HUES6 (cell line): ENCODE measurements at regions not wholly inside any gene's neighbourhood (a gene's known extent, or its start where the extent isn't known, plus 50 kb on each side); places are given as distances from the start of the nearest gene placed in this dataset.

Experiments used
- H3K27ac ChIP-seq: 2 replicates; pipeline ENCODE4 v1.7.0; 2013; ENCODE audit warnings: low read depth, mild to moderate bottlenecking, low read length, inconsistent platforms
- H3K27me3 ChIP-seq: 2 replicates; pipeline ENCODE4 v1.6.1; 2013; ENCODE audit warnings: low read length; ENCODE audit not compliant: control insufficient read depth, insufficient read depth
- H3K36me3 ChIP-seq: 2 replicates; pipeline ENCODE4 v1.6.1; 2013; ENCODE audit warnings: low read length; ENCODE audit not compliant: control insufficient read depth, insufficient read depth
- H3K4me1 ChIP-seq: 2 replicates; pipeline ENCODE4 v1.6.1; 2013; ENCODE audit warnings: low read length; ENCODE audit not compliant: control insufficient read depth, insufficient read depth
- H3K4me3 ChIP-seq: 2 replicates; pipeline ENCODE4 v1.5.1; 2013; ENCODE audit warnings: low read depth, low read length
- H3K9ac ChIP-seq: one replicate; pipeline ENCODE4 v1.6.1; 2013; ENCODE audit warnings: mild to moderate bottlenecking, low read length
- H3K9me3 ChIP-seq: 2 replicates; pipeline ENCODE4 v1.6.1; 2013; ENCODE audit warnings: low read depth, low read length; ENCODE audit not compliant: control insufficient read depth, insufficient read depth

DNA sequence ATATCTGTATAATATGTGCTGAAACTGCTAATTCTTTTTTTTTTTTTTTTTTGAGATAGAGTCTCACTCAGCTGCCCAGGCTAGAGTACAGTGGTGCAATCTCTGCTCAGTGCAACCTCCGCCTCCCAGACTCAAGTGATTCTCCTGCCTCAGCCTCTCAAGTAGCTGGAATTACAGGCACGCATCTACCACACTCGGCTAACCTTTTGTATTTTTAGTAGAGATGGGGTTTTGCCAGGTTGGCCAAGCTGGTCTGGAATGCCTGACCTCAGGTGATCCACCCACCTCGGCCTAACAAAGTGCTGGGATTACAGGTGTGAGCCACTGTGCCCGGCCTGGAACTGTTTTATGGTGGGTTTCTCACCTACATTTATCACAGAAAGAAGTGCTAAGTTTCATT is 307.8 kb upstream of the STT3B start:
- H3K9me3 ChIP-seq = no peaks in the 10 kb centered on the region
- H3K27me3 ChIP-seq = no peaks in the 10 kb centered on the region
- H3K9ac ChIP-seq = no peak overlapping the region
- no peak overlapping the region for H3K4me3 ChIP-seq
- H3K27ac ChIP-seq = no peak overlapping the region
- H3K36me3 ChIP-seq = no peaks in the 10 kb centered on the region
- 0 out of 2 replicates have a peak, but pooled peaks cover 4% of the 10 kb centered on the region for H3K4me1 ChIP-seq

DNA sequence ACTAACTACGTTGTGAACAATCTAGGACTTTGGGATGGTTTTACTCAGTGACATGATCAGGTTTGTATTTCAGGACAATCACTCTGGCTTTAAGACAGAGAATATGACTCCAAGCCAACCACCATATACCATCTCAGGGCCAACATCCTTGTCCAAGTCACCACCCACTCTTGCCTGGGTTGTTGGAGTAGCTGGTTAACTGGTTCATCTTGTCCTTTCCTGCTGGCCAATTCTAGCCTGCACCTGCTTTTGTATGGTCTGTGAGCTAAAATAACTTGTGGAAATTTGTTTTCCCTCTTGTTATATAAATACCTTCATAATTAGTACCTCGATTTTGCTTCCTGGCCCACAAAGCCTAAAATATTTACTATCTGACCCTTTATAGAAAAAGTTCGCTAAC is 306.8 kb upstream of the STT3B start:
- Histone ChIP-seq H3K9me3 (no peaks in the 10 kb centered on the region), H3K9ac (no peak overlapping the region), H3K4me3 (no peak overlapping the region)

DNA sequence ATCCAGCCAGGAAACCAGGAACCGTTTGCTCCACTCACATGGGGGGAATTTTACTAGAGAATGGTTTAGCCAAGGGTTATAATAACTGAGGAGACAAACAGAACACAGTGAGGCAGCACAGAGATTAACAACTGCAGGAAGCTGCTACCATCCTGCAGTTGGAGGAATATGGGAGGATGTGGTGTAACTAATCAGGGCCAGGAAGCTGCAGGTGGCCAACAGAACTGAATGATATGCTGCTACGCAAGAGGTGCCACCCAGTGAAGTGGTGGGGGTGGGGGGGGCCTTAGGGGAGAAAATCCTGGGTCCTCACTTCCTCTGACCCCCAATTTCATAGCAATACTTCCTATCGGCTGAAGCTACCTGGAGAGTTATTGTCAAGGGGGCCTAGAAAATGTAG is 306.4 kb upstream of the STT3B start:
- H3K4me3 ChIP-seq = no peak overlapping the region
- H3K36me3 ChIP-seq = no peaks in the 10 kb centered on the region
- 0 out of 2 replicates have a peak, but pooled peaks cover 4% of the 10 kb centered on the region for H3K4me1 ChIP-seq
- no peak overlapping the region for H3K27ac ChIP-seq
- no peaks in the 10 kb centered on the region for H3K9me3 ChIP-seq
- H3K9ac ChIP-seq = no peak overlapping the region
- no peaks in the 10 kb centered on the region for H3K27me3 ChIP-seq

More for the DNA sequence above, 306.8 kb upstream of the STT3B start:
- Histone ChIP-seq H3K27me3 (no peaks in the 10 kb centered on the region), H3K4me1 (0 out of 2 replicates have a peak, but pooled peaks cover 4% of the 10 kb centered on the region), H3K27ac (no peak overlapping the region), H3K36me3 (no peaks in the 10 kb centered on the region)

DNA sequence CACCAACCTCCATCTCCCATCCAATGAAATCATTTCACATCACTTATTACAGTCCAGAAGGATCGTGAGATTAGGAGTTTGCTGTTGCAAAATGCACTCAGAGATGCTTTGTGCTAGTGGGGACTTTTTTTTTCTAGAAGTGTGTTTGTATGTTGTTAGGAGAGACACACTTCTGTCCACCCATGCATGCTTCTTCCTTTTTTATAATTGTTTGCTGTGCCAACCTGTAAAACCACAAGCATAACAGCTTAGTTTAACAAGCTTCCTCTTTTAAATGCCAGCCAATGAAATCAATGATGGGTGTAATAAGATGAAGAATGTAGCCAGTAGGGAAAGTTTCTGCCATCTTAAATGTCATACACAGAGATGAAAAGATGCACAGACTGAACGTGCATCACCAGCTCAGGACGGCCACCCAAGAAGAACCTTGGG is 305.6 kb upstream of the STT3B start:
- H3K27ac ChIP-seq = no peak overlapping the region
- no peak overlapping the region for H3K9ac ChIP-seq
- 0 out of 2 replicates have a peak, but pooled peaks cover 4% of the 10 kb centered on the region for H3K4me1 ChIP-seq
- no peaks in the 10 kb centered on the region for H3K9me3 ChIP-seq
- no peak overlapping the region for H3K4me3 ChIP-seq
- H3K36me3 ChIP-seq = no peaks in the 10 kb centered on the region
- no peaks in the 10 kb centered on the region for H3K27me3 ChIP-seq

DNA sequence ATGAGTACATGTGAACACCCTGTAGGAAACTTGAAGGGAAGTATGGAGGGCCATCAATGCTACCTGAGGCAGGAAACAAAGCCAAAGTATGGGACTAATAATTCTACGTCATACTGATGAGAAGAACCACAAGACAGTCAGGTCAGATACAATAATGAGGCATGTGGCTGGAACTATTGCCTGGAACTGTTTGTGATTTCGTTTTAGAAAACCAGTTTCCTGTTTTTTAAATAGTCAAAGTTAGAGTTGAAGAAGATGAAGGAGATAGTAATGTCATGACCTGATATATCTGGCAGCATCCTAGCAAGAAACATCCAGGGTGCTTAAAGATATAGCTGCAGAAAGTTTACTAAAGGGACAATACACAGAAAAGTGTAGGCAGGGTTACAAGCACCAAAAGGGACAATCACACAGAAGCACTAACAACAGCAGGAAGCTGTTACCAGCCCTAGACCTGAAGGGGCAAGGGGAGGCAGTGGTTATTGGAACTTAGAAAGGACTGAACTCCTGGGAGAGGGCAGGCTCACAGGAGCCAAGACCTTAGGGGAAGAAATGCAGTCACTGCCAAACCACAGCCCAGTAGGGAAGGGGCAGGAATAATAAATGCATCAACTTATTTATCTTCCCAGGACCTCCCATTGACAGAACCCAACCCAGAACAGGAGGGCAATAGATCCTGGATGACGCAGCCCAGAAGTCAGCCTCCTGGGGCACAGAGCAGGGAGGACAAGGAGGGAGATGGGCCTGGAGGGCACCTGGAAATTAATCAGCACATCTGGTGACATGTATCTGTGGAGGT is 302.1 kb upstream of the STT3B start:
- H3K4me1 ChIP-seq = peaks cover under 1% of the 10 kb centered on the region; the same call in 1 of the 2 replicates
- H3K9ac ChIP-seq = no peak overlapping the region
- no peak overlapping the region for H3K27ac ChIP-seq
- H3K9me3 ChIP-seq = no peaks in the 10 kb centered on the region
- no peaks in the 10 kb centered on the region for H3K36me3 ChIP-seq
- no peak overlapping the region for H3K4me3 ChIP-seq
- H3K27me3 ChIP-seq = no peaks in the 10 kb centered on the region

DNA sequence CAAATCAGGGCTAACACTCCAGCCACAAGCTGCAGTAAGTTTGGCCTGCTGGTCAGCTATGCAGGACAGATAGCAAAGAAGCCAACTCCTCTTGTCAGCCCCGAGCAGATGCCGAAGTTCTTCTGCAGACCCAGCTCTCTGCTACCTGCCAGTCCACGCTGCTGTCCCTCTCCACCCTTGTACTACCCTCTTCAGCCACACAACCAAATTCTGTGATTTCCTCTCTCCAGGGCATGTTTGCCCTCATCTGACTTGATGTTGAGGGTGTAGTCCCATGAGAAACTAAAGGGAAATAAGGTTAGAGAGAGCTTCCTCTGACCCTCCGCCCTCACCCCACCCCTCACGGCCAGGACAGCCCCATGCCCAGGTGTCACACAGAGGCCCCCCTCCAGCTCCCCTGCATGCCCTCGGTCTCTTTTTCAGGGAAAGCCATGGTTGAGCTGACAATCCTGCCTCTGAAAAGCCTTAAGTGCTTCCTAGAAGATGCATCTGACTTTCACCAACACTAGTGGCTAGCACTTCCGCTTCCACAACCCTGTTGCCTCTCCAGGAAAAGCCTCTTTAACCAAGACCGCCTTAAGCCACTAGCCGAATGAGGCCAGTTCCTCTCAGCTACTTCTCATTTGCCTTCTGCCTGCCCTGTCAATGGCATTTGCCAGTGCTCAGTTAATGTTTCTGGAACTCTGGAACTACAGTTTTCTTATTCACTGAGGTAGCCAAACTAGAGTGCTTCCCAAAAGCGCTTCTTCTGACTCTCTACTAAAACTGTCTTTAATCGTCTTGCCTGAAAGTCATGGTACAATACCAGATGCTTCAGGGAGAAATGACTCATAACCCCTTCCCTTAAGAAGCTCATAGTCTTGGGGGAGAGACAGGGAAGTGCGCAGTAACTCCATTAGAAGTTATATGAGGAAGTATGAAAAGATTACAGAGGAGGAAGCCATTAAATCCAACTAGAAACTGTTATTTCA is 300.4 kb upstream of the STT3B start:
- H3K27me3 ChIP-seq = no peaks in the 10 kb centered on the region
- no peak overlapping the region for H3K9ac ChIP-seq
- H3K27ac ChIP-seq = no peak overlapping the region
- no peaks in the 10 kb centered on the region for H3K9me3 ChIP-seq
- no peaks in the 10 kb centered on the region for H3K36me3 ChIP-seq
- no peak overlapping the region for H3K4me3 ChIP-seq
- H3K4me1 ChIP-seq = no peaks in the 10 kb centered on the region; the same call in 1 of the 2 replicates

DNA sequence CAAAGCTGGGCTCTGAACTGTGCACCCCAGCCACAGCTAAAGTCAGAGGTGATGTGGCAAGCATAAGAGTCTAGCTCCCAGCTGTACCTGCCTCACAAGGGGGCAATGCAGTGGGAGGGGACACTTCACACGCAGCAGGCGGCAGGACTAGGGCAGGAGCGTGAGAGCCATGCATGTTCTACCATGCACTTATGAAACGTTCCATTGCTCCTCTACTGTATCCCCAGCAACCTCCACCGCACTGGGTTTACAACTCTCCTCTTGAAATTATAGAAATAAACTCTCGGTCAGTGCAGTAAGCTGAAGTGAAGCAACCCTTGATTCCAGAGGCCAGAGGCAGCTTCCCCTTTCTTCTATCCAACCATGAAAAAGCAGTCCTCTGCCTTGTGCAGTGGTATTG is 298.6 kb upstream of the STT3B start:
- H3K27me3 ChIP-seq = no peaks in the 10 kb centered on the region
- no peaks in the 10 kb centered on the region for H3K36me3 ChIP-seq
- H3K27ac ChIP-seq = no peak overlapping the region
- H3K4me1 ChIP-seq = no peaks in the 10 kb centered on the region; the same call in 1 of the 2 replicates
- no peaks in the 10 kb centered on the region for H3K9me3 ChIP-seq
- H3K4me3 ChIP-seq = no peak overlapping the region
- no peak overlapping the region for H3K9ac ChIP-seq

DNA sequence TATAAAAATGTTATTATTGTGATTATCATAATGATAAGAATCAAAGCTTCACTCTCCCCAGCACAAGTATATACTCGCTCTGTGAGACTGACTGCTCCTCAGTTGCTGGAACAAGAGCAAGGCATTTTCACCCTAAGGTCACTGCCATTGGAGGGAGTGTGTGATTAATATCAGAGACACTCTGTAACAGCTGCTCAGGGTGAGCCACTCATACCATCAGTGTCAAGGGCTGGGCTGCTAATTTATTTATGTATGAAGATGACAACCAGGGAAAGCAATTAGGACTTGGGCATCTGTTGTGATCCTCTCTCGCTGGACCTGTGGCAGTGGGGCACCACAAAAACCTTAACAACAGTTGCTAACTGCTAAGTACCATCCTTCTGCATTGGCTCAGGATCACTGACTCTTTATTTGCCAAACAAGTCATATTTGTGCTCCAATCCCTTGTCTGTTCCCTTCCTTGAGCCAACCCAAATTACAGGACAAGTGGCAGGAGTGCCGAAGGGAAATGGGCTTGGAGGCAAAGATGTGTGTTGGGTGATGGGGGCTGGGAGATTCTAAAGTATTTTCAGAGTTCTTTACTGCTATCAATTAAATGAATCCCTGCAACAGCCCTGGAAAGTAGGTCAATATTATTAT is 297.5 kb upstream of the STT3B start:
- Histone ChIP-seq H3K27me3 (no peaks in the 10 kb centered on the region), H3K27ac (no peak overlapping the region), H3K9ac (no peak overlapping the region), H3K36me3 (no peaks in the 10 kb centered on the region), H3K9me3 (no peaks in the 10 kb centered on the region), H3K4me1 (no peaks in the 10 kb centered on the region; the same call in 1 of the 2 replicates), H3K4me3 (no peak overlapping the region)

DNA sequence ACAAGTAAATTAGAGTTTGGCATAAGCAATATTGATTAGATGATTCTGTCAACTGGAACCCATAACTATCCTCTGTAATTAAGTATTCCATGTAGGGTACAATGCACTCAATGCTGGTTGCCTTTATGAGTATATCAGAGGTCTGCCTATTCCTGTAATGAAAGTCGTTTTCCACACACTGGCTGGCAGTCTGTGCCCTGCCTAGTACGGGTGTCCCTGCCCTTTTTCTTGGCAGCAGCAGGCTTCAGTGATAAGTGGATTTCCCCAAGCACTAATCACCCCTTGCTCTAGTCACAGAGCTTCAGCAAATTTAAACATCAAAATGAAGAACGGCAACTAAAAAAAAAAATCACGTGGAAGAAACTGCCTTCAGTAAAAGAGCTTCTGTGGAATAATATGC is 294.8 kb upstream of the STT3B start:
- no peak overlapping the region for H3K27ac ChIP-seq
- H3K27me3 ChIP-seq = no peaks in the 10 kb centered on the region
- H3K9ac ChIP-seq = no peak overlapping the region
- H3K36me3 ChIP-seq = no peaks in the 10 kb centered on the region
- peaks cover 5% of the 10 kb centered on the region; the same call in 1 of the 2 replicates for H3K4me1 ChIP-seq
- no peak overlapping the region for H3K4me3 ChIP-seq
- no peaks in the 10 kb centered on the region for H3K9me3 ChIP-seq

DNA sequence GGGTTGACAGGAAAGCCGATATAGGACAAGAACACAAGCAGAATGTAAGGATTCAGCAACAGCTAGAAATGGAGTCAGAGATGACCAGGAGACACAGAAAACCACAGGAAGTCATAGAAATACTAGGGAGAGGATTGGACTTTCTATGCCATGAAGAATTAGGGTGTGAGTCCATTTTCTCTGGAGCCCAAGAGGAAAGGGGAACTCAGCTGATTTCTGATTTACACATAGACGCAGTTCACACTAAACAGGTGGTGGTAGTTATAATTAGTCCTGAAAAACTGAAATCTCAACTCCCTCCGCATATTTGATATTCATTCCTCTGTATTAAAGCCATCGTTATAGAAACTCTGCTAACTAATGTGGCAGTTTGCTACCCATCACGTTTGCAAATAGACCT is 292.7 kb upstream of the STT3B start:
- H3K4me3 ChIP-seq = no peak overlapping the region
- H3K27me3 ChIP-seq = no peaks in the 10 kb centered on the region
- H3K9me3 ChIP-seq = no peaks in the 10 kb centered on the region
- H3K4me1 ChIP-seq = peaks cover 5% of the 10 kb centered on the region; the same call in 1 of the 2 replicates
- H3K9ac ChIP-seq = no peak overlapping the region
- no peak overlapping the region for H3K27ac ChIP-seq
- no peaks in the 10 kb centered on the region for H3K36me3 ChIP-seq
